HG02642 (cell line): ENCODE measurements at regions not wholly inside any gene's neighbourhood (a gene's known extent, or its start where the extent isn't known, plus 50 kb on each side); places are given as distances from the start of the nearest gene placed in this dataset.

Source experiments
- ATAC-seq: cut with Tn5 transposase; IDR thresholded peaks from one replicate; pipeline ENCODE4 v1.9.1; 2021; ENCODE audit warnings: mild to moderate bottlenecking; ENCODE audit not compliant: unreplicated experiment, poor library complexity

DNA sequence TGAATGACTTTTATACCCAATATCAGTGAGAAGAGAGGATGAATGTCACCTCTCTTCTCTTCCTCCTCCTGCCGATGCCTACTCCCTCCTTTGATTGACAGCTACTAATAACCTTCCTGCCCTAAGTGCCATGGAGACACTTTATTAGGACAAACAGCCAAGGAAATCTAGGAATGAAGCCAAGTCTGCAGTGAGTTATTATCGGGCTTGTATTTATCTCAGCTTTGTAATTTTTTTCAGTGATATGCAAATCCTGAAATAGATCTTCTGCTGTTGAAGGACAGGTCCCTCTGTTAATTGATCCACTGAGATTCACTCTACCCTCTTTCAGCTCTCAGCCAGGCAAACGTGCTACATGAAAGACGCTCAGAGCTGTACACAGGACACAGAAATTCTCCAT, 686.7 kb downstream of the TMEM182 start:
- ATAC-seq, result no peak

DNA sequence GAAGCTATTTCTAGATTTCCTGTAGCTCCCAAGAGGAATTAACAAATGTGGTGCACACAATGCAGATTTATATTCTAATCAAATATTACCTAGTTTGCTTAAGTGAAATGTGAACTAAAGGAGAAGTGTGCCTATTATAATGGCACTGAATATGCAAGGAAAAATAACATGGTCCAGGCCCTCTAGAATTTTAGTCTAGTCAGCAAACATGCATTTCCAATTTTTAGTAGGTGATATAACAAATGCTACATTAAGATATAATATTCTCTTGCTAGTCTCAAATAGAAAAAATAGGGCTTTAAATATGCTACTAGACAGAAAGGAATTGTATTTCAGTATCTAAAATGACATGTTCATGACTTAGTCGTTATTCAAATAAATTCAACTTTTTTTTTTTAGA, 689.5 kb downstream of the TMEM182 start:
- ATAC-seq, result no peak

DNA sequence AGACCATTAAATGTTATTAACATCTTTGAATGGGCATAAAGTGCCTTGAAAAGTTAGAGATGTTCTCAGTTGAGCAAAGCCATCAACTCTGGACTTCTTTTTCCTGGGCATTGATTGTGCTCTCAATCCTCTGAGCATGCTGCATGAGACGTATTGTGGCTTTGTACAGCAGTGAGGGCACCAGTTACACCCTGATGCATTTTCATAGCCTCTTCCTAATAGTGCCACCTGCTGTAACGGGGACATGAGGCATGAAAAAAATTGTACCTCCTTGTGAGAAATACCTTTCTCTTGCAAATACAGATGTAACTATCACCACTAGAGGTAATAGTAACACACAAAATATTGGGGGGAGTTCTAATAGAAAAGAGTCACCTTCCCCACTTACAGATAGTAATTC, 697.5 kb downstream of the TMEM182 start:
- no peak for ATAC-seq

DNA sequence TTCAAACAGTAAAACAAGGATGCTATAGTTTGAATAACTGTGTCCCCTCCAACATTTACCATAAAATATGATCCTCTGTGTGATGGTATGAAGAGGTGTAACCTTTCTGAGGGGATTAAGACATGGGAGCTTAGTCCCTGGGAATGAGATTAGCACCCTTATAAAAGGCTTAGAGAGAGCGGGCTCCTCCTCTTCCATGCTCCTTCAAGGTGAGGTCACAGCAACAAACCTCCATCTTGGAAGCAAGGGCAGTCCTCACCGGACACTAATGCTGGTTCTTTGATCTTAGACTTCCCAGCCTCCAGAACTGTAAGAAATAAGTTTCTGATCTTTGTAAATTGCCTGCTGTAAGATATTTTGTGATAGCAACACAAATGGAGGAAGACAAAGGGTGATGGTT, 700.3 kb downstream of the TMEM182 start:
- no peak for ATAC-seq

DNA sequence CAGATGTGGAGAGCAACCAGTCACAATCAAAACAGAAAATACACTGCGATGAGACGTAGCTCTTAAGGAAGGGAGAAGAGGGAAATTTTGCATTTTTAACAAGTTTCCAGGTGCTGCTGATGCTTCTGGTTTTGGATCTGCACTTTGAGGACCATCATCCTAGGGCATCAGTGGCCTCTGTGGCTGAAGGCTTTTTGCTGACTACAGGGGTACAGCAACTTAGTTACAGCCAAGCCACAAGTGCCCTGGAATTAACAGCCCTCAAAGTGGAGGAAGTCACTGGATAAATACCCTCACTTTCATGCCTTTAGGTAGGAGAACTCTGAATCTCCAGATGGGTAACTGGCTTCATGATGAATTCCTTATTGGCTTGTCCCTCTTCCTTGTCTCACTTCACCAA, 700.9 kb downstream of the TMEM182 start:
- no peak for ATAC-seq

DNA sequence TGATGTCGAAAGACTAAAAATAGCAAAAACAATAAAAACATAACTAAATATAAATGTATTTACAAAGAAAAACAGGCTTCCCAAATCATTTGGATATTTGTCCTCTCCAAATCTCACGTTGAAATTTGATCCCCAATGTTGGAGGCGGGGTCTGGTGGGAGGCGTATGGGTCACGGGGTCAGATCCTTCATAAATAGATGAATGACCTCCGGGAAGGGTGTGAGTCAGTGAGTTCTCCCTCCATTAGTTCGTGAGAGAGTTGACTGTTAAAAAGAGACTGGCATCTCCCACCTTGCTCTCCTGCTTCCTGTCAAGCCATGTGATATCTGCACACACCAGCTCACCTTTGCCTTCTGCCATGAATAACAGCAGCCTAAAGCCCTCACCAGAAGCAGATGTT, 703.0 kb downstream of the TMEM182 start:
- ATAC-seq, result no peak

DNA sequence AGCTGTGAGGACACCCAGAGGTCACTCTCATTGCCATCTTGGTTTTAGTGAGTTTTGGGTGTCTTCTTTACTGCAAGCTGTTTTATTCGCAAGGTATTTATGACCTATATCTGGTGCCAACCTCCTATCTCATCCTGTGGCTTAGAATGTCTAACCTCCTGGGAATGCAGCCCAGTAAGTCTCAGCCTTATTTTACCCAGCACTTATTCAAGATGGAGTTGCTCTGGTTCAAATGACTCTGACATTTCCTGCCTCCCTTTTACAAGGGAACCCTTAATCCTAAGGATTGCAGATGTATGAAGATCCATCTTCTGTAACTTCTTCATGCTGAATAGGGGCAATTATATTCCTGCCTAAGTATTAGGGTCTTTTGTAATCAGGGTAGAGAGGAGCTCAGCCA, 708.0 kb downstream of the TMEM182 start:
- ATAC-seq, result no peak

DNA sequence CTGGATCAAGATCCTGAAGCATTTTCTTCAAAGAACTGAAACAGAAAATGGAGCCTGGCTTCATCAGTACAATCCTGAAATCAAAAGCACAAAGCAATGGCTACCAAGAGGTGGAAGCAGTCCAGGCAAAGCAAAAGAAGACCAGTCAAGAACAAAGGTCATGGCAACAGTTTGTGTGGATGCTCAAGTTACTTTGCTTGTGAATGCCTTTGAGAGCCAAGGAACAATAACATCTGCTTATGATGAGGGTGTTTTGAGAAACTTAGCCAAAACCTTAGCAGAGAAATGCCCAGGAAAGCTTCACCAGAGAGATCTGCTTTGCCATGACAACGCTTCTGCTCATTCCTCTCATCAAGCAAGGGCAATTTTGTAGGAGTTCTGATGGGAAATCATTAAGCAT, 723.1 kb downstream of the TMEM182 start:
- ATAC-seq, result no peak

DNA sequence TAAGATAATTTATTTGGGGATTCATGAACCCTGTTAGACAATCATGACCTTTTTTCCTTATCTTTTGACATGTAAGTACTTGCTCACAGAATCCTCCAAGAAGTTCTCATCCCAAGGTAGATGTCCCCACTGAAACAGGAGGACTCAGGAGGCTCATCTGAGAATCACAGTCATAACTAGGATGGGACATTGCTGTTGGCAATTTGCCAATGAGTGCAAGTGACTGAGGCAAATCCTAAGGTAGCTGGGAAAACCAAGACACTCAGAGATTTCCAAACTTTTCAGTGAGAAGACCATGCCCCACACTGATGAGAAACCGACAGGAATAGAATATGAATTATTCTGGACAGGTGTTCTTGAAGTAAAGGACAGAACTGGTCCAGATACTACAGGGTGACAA, 735.0 kb downstream of the TMEM182 start:
- no peak for ATAC-seq

DNA sequence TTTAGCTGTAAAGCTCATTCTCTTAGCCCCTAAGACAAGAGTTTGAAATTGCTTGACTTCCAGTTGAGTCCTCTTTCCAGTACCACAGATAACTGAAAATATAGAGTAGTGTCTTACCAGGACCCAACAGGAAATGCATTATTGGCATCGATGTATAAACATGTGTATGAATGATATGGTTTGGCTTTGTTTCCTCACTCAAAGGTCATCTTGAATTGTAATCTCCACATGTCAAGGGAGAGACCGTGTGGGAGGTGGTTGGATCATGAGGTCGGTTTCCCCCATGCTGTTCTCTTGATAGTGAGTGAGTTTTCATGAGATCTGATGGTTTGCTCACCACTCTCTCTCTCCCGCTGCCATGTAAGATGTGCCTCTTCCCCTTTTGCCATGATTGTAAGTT, 745.0 kb downstream of the TMEM182 start:
- ATAC-seq, result no peak

DNA sequence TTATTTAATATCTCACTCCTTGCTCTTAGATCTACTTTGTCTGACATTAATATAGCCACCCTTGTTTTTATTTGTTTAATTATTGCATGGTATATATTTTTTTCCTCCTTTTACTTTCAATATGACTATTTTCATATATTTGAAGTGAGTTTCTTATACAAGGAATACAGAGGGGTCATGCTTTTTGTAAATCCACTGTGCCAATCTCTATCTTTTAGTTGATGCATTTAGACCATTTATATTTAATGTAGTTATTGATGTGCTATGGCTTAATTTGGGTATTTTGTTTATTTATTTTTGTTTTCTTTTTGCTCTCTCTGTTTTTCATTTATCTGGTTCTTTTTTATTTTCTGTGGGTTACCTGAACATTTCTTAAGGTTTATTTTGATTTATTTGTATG, 750.6 kb downstream of the TMEM182 start:
- ATAC-seq, result no peak

DNA sequence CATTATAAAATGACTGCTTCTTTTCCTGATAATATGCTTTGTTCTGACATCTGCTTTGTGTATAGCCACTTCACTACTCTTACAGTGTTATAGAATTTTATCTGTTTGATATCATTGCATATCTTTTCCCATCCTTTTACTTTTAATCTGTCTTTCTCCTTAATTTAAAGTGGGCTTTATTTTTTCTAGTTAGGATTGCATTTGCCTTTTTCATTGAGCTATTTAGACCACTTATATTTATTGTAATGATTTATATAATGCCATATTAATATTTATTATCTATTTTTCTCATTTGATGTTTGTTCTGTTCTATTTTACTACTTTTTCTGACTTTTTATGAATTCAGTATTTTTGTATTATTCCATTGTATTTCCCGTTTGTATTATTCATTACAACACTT, 758.7 kb downstream of the TMEM182 start:
- ATAC-seq, result no peak

DNA sequence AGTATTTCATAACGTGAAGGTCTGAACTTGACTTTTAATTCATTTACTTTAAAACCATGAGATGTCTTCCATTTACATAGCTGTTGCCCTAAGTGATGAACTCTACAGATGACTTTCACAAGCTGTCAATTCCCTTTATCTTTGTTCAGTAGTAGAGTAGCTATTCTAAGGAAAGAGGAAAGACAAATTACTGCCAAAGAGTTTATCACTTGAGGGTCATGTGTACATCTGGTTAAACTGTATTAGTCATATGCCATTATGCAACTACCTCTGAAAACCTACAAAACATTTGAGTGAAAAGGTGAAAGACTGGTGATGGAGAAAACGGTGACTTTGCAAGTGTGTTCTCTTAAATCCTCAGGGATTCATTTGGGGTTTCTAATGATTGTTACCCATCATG, 763.9 kb downstream of the TMEM182 start:
- ATAC-seq, result no peak

DNA sequence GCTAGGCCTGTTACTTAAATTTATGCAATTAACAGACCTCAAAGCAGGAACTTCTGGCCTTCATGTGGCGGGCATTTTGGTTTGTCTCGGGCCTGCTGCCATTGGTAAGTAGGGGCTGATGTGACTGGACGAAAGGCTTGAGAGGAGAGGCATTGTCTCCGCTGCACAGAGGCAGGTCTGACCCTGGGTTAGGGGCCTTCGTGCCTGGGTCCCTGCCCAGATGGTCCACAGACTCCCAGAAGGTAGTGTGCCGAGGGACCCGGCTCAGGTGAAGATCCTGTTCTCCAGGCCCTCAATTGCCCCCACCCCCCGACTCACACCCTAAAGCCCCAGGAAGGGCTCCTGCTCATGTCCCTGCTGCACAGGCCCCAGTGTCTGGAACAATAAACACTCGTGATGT, 764.9 kb downstream of the TMEM182 start:
- ATAC-seq, result no peak

DNA sequence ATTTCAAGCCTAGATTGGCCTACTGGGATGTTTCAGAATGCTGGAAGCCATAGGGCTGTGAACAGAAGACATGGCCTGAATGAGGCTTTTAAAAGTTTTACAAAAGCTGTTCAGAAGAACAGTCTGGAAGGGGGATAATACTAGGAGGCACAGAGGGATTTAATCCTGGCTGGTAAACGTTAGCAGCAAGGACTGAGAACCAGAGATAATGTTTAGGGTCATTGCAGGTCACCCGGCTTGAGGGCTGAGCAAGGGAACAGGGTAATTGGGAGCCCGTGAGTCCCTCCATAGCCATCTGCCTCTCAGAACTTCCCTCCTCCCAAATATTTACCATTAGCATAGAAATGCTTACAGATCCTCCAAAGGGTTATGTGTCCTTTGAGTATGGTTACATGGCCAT, 765.4 kb downstream of the TMEM182 start:
- no peak for ATAC-seq

DNA sequence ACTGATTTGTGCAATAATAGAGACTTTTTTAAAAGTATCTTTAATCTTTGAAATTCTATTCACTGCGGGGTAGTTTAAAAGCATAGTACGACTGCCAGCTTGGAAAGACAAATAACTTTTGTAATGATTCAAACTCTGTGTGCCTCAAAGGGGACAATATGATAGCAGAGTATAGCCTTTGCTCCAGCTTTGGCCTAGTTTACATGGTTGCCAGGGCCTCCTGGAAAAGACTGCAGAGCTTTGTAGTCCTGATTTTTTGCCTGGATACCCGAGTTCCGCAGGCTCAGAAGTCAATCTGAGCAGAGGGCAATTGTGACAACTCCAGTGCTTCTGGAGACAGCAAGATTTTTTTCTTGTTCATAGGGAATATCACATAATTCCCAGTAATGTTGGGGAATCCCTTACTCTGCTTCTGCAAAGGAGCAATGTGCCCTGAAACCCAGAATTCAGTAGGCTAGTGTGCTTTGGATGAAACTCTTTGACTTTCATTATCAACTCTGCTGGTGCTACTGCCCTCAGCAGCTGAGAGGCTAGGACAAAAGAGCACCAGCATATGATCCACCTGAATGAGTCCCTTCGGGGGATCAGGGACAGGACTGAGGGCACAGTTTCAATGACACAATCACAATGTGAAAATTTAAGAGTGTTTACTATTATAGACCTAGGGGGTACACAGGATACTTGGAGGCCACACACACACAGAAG, 768.1 kb downstream of the TMEM182 start:
- no peak for ATAC-seq

DNA sequence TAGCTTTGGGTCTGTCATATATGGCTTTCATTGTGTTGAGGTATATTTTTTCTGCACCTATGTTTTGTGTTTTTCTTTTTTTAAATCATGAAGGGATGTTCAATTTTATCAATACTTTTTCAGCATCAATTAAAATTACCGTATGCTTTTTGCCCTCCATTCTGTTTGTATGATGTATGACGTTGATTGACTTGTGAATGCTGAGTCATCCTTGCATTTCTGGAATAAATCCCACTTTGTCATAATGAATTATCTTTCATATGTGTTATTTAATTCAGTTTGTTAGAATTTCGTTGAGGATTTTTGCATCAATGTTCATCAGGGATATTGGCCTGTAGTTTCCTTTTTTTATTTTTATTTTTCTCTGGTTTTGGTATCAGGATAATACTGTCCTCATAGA, 790.9 kb downstream of the TMEM182 start:
- ATAC-seq, result no peak

DNA sequence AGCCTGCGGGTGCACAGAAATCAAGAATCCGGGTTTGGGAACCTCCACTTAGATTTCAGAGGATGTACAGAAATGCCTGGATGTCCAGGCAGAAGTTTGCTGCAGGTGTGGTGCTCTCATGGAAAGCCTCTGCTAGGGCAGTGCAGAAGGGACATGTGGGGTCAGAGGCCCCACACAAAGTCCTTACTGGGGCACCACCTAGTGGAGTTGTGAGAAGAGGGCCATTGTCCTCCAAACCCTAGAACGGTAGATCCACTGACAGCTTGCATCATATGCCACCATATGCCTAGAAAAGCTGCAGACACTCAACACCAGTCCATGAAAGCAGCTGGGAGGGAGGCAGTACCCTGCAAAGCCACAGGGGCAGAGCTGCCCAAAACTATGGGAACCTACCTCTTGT, 833.0 kb downstream of the TMEM182 start:
- no peak for ATAC-seq

DNA sequence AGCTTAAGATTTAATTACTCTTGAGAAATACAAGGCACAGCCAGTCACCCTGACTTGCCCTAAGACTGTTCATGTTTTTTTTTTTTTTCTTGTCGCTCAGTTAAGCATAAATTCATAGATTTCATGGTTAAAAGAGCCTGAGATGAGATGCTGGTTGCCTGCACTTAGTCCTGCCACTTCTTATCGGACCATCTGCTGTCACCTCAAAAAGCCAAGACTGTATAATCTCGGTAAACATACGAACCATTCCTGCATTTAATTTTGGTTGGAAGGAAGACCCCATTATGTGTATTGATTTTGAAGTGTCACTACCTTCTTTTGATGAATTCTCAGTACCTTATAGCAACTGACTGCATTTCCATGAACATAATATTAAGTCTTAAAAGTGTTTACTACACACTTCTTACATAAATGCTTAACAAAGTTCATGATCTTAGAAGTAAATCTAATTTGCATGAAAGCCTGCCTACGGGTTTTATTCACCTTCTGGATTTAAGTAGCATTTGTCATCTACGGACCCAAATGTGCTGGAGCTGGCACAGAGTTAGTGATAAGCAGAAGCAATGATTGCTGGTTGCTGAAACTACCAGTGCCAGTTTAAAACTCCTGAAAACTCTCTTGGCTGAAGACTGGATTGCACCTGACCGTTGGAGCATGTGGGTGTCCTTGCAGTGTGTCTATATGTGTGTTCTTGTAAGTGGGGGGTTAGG, 843.4 kb downstream of the TMEM182 start:
- ATAC-seq, result no peak

DNA sequence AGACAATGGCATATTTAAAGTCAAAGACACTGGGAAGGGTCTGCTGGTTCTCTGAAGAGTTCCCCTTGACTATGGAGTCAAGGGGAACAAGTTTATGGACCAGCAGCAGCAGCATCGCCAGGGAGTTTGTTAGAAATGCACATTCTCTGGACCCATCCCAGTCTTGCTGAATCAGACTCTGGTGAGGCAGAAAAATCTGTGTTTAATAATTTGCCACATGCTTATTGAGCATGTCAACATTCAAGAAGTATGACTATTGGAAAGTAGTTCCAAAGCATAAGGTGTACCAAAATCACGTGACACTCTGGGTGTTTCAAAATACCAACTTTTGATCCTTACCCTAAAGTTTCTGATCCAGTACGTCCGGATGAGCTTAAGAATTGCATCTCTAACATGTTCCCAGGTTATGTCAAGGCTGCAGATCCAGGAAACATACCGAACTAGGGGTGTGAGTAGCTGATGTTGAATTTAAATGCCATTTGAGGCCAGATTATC, 853.8 kb downstream of the TMEM182 start:
- no peak for ATAC-seq

DNA sequence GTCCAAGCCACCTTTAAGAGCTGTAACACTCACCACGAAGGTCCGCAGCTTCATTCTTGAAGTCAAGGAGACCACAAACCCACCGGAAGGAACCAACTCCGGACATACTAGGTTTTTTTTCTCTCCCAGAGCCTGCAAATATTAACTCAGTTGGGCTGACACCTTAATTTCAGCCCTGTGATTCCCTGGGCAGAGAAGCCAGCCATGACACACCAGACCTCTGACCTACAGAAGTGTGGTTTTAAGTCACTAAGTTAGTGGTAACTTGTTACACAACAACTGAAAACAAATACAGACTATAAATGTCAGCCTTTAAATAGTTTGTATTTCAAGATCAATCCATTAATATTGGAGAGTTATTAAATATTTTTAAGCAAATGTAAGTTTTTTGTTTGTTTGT, 855.1 kb downstream of the TMEM182 start:
- no peak for ATAC-seq

DNA sequence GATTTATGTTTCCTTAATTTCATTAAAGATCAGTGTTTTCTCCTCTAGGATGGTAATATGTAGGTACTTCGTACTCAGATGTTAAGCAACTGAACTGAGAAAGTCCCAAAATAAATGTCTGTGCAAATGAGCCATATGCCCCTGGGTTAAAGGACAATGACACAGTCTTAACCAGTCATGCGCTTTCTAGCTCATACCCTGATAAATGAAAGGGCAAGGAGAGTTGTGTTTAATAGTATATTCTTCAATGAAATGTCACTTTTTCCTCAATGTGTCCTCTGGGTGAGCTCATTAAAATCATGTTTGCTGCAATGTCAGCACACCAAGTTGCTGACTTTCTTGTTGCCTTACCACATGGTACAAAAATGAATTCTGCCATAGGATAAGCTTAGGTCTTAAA, 856.3 kb downstream of the TMEM182 start:
- ATAC-seq, result no peak
